Fibroblast of lung (primary cell): ENCODE measurements at regions not wholly inside any gene's neighbourhood (a gene's known extent, or its start where the extent isn't known, plus 50 kb on each side); places are given as distances from the start of the nearest gene placed in this dataset.

Experiments used
- DNase-seq, 2 donors: peaks; one replicate each; pipeline versions ENCODE4 v3.0.0 to v3.0.0-alpha.2; 2010; ENCODE audit warnings: low read depth in 2 of 2
- H2AFZ ChIP-seq: 2 replicates; pipeline ENCODE4 v1.5.1; 2012; ENCODE audit warnings: low read length, control low read depth, inconsistent platforms
- H3K27ac ChIP-seq: 2 replicates; pipeline ENCODE4 v1.5.1; 2011; ENCODE audit warnings: low read length, control low read depth; ENCODE audit not compliant: insufficient read depth
- H3K27me3 ChIP-seq: 2 replicates; pipeline ENCODE4 v1.5.1; 2011; ENCODE audit warnings: mild to moderate bottlenecking, low read length; ENCODE audit not compliant: control insufficient read depth, insufficient read depth
- H3K36me3 ChIP-seq: 2 replicates; pipeline ENCODE4 v1.5.1; 2011; ENCODE audit warnings: low read length; ENCODE audit not compliant: control insufficient read depth, insufficient read depth
- H3K4me1 ChIP-seq: 2 replicates; pipeline ENCODE4 v1.5.1; 2011; ENCODE audit warnings: low read length; ENCODE audit not compliant: control insufficient read depth, insufficient read depth; ENCODE audit errors: extremely low read depth
- H3K4me2 ChIP-seq: 2 replicates; pipeline ENCODE4 v1.5.1; 2011; ENCODE audit warnings: low read length, control low read depth; ENCODE audit not compliant: insufficient read depth; ENCODE audit errors: extremely low read depth
- H3K4me3 ChIP-seq, 4 experiments: fragments of 200-600 bp in 1 of 4; sonication (generic) in 1 of 4; replicated peaks in 1 of 4; 2 replicates each; pipeline ENCODE4 v1.5.1; 2011 to 2016; ENCODE audit warnings: low read length in 4 of 4, low read depth in 3 of 4, mild to moderate bottlenecking in 3 of 4, control low read depth in 2 of 4, inconsistent platforms in 1 of 4, mixed read lengths in 1 of 4; ENCODE audit not compliant: insufficient read depth in 1 of 4; ENCODE audit errors: control extremely low read depth in 1 of 4
- H3K79me2 ChIP-seq: 2 replicates; pipeline ENCODE4 v1.5.1; 2012; ENCODE audit warnings: mild to moderate bottlenecking, low read length, inconsistent platforms; ENCODE audit not compliant: control insufficient read depth, insufficient read depth
- H3K9ac ChIP-seq: 2 replicates; pipeline ENCODE4 v1.5.1; 2011; ENCODE audit warnings: mild to moderate bottlenecking, low read length, control low read depth; ENCODE audit not compliant: insufficient read depth
- H3K9me3 ChIP-seq: 2 replicates; pipeline ENCODE4 v1.5.1; 2012; ENCODE audit warnings: low read depth, low read length; ENCODE audit not compliant: control insufficient read depth, insufficient read depth
- H4K20me1 ChIP-seq: 2 replicates; pipeline ENCODE4 v1.5.1; 2011; ENCODE audit warnings: low read length; ENCODE audit not compliant: control insufficient read depth, insufficient read depth; ENCODE audit errors: extremely low read depth
- CTCF ChIP-seq, 2 donors: IDR thresholded peaks in 1 of 2; conservative IDR thresholded peaks in 1 of 2; 1 replicate in 1 of 2; 2 replicates in 1 of 2; pipeline ENCODE4 v1.5.1; 2011 to 2012; ENCODE audit warnings: low read length in 2 of 2, control low read depth in 1 of 2, inconsistent platforms in 1 of 2, low read depth in 1 of 2, mild to moderate bottlenecking in 1 of 2
- EZH2 ChIP-seq: IDR thresholded peaks from 2 replicates; pipeline ENCODE4 v1.5.1; 2012; ENCODE audit warnings: low read length, control low read depth, mild to moderate bottlenecking; ENCODE audit errors: missing control alignments

- Histone ChIP-seq H3K9ac (no peak overlapping the region), H3K4me2 (no peak overlapping the region), H3K4me3 (no peak overlapping the region), H4K20me1 (no peaks in the 10 kb centered on the region), H3K4me1 (no peaks in the 10 kb centered on the region), H3K27ac (no peak overlapping the region), H3K9me3 (no peaks in the 10 kb centered on the region), H3K79me2 (no peaks in the 10 kb centered on the region), H2AFZ (peak overlapping the region; percentile 29), H3K36me3 (no peaks in the 10 kb centered on the region), H3K27me3 (no peaks in the 10 kb centered on the region)
- peak; percentile 69 to 99 for DNase-seq
- TF ChIP-seq EZH2, result no peak
- no peak for TF ChIP-seq CTCF (conservative IDR thresholded peaks at IDR 0.05 in 1 of 2, IDR thresholded peaks at IDR 0.05 in 1 of 2; ENCODE audit: low read depth in 1 of 2, low read length in 2 of 2)
Measured at GRCh38 chr3:15899388-15899787, 101.6 kb upstream of the ANKRD28 start.

GRCh38 chr3:15903164-15903563 is 105.4 kb upstream of the ANKRD28 start:
- Histone ChIP-seq H2AFZ (no peak overlapping the region), H3K36me3 (no peaks in the 10 kb centered on the region), H3K79me2 (no peaks in the 10 kb centered on the region), H3K9me3 (no peaks in the 10 kb centered on the region), H3K9ac (no peak overlapping the region), H3K27me3 (no peaks in the 10 kb centered on the region), H3K4me3 (no peak overlapping the region), H3K4me2 (no peak overlapping the region), H3K4me1 (no peaks in the 10 kb centered on the region), H4K20me1 (no peaks in the 10 kb centered on the region), H3K27ac (no peak overlapping the region)
- no peak for TF ChIP-seq CTCF (conservative IDR thresholded peaks at IDR 0.05 in 1 of 2, IDR thresholded peaks at IDR 0.05 in 1 of 2; ENCODE audit: low read depth in 1 of 2, low read length in 2 of 2)
- TF ChIP-seq EZH2, result no peak
- DNase-seq, result peak; percentile 4 to 12

GRCh38 chr3:15903759-15904720 is 106.3 kb upstream of the ANKRD28 start:
- H4K20me1 ChIP-seq, result no peaks in the 10 kb centered on the region
- H3K36me3 ChIP-seq, result no peaks in the 10 kb centered on the region
- no peak for DNase-seq

More at GRCh38 chr3:15903759-15904720, 106.3 kb upstream of the ANKRD28 start:
- H3K27ac ChIP-seq, result no peak overlapping the region
- no peak overlapping the region for H2AFZ ChIP-seq
- H3K4me2 ChIP-seq, result no peak overlapping the region
- H3K9me3 ChIP-seq, result no peaks in the 10 kb centered on the region
- no peak overlapping the region for H3K9ac ChIP-seq
- H3K4me3 ChIP-seq, result no peak overlapping the region
- no peak for TF ChIP-seq EZH2
- no peak for TF ChIP-seq CTCF (conservative IDR thresholded peaks at IDR 0.05 in 1 of 2, IDR thresholded peaks at IDR 0.05 in 1 of 2; ENCODE audit: low read depth in 1 of 2, low read length in 2 of 2)
- no peaks in the 10 kb centered on the region for H3K4me1 ChIP-seq
- H3K27me3 ChIP-seq, result no peaks in the 10 kb centered on the region
- H3K79me2 ChIP-seq, result no peaks in the 10 kb centered on the region
